ENCODE measurements at regions not wholly inside any gene's neighbourhood (a gene's known extent, or its start where the extent isn't known, plus 50 kb on each side); places are given as distances from the start of the nearest gene placed in this dataset.

DNA sequence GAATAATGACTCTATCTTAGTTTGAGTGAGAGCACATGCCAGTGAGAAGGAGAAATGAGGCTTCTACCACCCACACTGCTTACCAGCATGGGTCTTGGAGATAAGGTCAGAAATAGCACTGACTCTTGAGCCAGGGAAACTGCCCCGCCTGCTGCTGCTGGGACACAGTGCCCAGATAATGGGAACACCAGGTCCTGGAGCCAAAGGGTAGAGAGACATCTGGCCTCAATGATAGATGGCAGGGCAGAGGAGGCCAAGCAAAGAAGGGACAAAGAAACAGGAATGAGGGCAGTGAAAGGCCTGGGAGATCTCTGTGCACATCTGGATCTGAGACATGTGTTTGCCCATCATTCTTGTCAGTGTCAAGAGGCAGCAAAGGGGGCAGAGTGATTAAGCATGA, 97.4 kb downstream of the MIS18A start:
- Histone ChIP-seq H3K27ac (no peak overlapping the region), H3K4me1 (no peaks in the 10 kb centered on the region), H3K9me3 (no peaks in the 10 kb centered on the region), H3K36me3 (ENCODE audit: insufficient read depth in 1 of 2, low read depth in 1 of 2) (no peaks in the 10 kb centered on the region), H3K27me3 (ENCODE audit: insufficient read depth in 3 of 3, low read length in 2 of 3) (no peaks in the 10 kb centered on the region), H3K4me3 (no peak overlapping the region)
- intact Hi-C loops (cut with DNase I): no loop called here
- ATAC-seq (no peak), DNase-seq (no peak)
- 37 to 74% (median 73%) methylated on average over 1 of the region's 1 CpG for WGBS, 3 donors
- TF ChIP-seq, protein P1, sequence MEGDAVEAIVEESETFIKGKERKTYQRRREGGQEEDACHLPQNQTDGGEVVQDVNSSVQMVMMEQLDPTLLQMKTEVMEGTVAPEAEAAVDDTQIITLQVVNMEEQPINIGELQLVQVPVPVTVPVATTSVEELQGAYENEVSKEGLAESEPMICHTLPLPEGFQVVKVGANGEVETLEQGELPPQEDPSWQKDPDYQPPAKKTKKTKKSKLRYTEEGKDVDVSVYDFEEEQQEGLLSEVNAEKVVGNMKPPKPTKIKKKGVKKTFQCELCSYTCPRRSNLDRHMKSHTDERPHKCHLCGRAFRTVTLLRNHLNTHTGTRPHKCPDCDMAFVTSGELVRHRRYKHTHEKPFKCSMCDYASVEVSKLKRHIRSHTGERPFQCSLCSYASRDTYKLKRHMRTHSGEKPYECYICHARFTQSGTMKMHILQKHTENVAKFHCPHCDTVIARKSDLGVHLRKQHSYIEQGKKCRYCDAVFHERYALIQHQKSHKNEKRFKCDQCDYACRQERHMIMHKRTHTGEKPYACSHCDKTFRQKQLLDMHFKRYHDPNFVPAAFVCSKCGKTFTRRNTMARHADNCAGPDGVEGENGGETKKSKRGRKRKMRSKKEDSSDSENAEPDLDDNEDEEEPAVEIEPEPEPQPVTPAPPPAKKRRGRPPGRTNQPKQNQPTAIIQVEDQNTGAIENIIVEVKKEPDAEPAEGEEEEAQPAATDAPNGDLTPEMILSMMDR (IDR thresholded peaks at IDR 0.05): no peak

- no peak for DNase-seq
- H3K4me1 ChIP-seq: no peaks in the 10 kb centered on the region
- no peak overlapping the region for H3K4me3 ChIP-seq
- intact Hi-C loops (cut with DNase I): no loop called here
- TF ChIP-seq, protein P1 (IDR thresholded peaks at IDR 0.05): no peak
- no peak overlapping the region for H3K27ac ChIP-seq
- no peaks in the 10 kb centered on the region for H3K36me3 ChIP-seq (ENCODE audit: insufficient read depth in 1 of 2, low read depth in 1 of 2)
- no peaks in the 10 kb centered on the region for H3K9me3 ChIP-seq
- no peaks in the 10 kb centered on the region for H3K27me3 ChIP-seq (ENCODE audit: insufficient read depth in 3 of 3, low read length in 2 of 3)
- ATAC-seq: no peak
Observed at GRCh38 chr21:32174819-32175218, 104.0 kb downstream of the MIS18A start.

GRCh38 chr21:32173121-32173724, 105.6 kb downstream of the MIS18A start:
- WGBS, 3 donors: 10 to 24% (median 15%) methylated on average over 1 of the region's 1 CpG

DNA sequence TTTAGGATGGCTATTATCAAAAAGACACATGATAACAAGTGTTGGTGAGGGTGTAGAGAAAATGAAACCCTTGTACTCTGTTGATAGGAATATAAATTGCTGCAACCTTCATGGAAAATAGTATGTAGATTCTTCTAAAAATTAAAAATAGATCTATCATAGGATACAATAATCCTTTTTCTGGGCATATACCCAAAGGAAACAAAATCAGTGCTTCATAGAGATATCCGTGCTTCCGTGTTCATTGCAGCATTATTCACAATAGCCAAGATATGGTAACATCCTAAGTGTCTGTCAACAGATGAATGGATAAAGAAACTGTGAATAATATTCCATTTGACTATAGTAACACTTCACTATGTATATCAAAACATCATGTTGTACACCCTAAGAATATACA, 106.7 kb downstream of the MIS18A start:
- DNase-seq: no peak
- intact Hi-C loops (cut with DNase I): no loop called here
- H3K4me3 ChIP-seq: no peak overlapping the region
- TF ChIP-seq, protein P1 (IDR thresholded peaks at IDR 0.05): no peak
- H3K9me3 ChIP-seq: no peaks in the 10 kb centered on the region
- ATAC-seq: no peak
- H3K4me1 ChIP-seq: no peaks in the 10 kb centered on the region
- no peaks in the 10 kb centered on the region for H3K36me3 ChIP-seq (ENCODE audit: insufficient read depth in 1 of 2, low read depth in 1 of 2)
- H3K27me3 ChIP-seq (ENCODE audit: insufficient read depth in 3 of 3, low read length in 2 of 3): no peaks in the 10 kb centered on the region
- no peak overlapping the region for H3K27ac ChIP-seq
- 42 to 52% (median 43%) methylated on average over 2 of the region's 2 CpGs for WGBS, 3 donors

More at GRCh38 chr21:32173121-32173724, 105.6 kb downstream of the MIS18A start:
- TF ChIP-seq, protein P1 (IDR thresholded peaks at IDR 0.05): no peak
- ATAC-seq (no peak), DNase-seq (no peak)
- Histone ChIP-seq H3K27me3 (ENCODE audit: insufficient read depth in 3 of 3, low read length in 2 of 3) (no peaks in the 10 kb centered on the region), H3K4me1 (no peaks in the 10 kb centered on the region), H3K36me3 (ENCODE audit: insufficient read depth in 1 of 2, low read depth in 1 of 2) (no peaks in the 10 kb centered on the region), H3K27ac (no peak overlapping the region), H3K4me3 (no peak overlapping the region), H3K9me3 (no peaks in the 10 kb centered on the region)
- intact Hi-C loops (cut with DNase I): no loop called here

DNA sequence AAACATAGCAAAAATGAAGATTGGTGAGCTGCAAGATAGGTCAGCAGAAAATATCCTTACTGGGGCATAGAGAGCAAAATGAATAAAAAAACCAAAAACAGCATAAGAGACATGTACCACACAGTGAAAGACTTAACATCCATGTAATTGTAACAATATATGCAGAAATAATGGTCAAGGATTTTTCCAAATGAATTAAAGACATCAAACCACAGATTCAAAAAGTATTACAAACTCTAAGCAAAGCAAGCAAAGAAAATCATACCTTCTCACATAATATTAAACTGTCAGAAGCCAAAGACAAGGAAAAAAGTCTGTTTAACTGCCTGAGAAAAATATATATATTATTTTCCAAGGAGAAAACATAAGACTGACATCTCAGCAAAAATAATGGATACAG, 111.3 kb downstream of the MIS18A start:
- Histone ChIP-seq H3K4me3 (no peak overlapping the region), H3K27me3 (ENCODE audit: insufficient read depth in 3 of 3, low read length in 2 of 3) (no peaks in the 10 kb centered on the region), H3K4me1 (no peaks in the 10 kb centered on the region), H3K36me3 (ENCODE audit: insufficient read depth in 1 of 2, low read depth in 1 of 2) (no peaks in the 10 kb centered on the region), H3K9me3 (no peaks in the 10 kb centered on the region), H3K27ac (no peak overlapping the region)
- ATAC-seq: no peak
- TF ChIP-seq, protein P1 (IDR thresholded peaks at IDR 0.05): no peak
- intact Hi-C loops (cut with DNase I): no loop called here
- DNase-seq: no peak
